Upper lobe of right lung (tissue), 1 donor: ENCODE measurements at regions not wholly inside any gene's neighbourhood (a gene's known extent, or its start where the extent isn't known, plus 50 kb on each side); places are given as distances from the start of the nearest gene placed in this dataset.

Experiments used
- ATAC-seq: fragments of 200-7000 bp; cut with Tn5 transposase; one replicate; pipeline ENCODE4 v1.9.1; 2020; ENCODE audit warnings: mild to moderate bottlenecking, moderate library complexity
- DNase-seq: peaks from one replicate; pipeline ENCODE4 v3.0.0-alpha.2; 2020
- H3K27ac ChIP-seq: fragments of 200-600 bp; one replicate; pipeline ENCODE4 v1.8.0; 2022
- H3K27me3 ChIP-seq: fragments of 200-600 bp; one replicate; pipeline ENCODE4 v1.8.0; 2022; ENCODE audit warnings: mild to moderate bottlenecking
- H3K36me3 ChIP-seq: fragments of 200-600 bp; one replicate; pipeline ENCODE4 v1.8.0; 2022
- H3K4me1 ChIP-seq: fragments of 200-600 bp; one replicate; pipeline ENCODE4 v1.8.0; 2022
- H3K4me3 ChIP-seq: fragments of 200-600 bp; one replicate; pipeline ENCODE4 v1.8.0; 2022; ENCODE audit warnings: mild to moderate bottlenecking
- H3K9me3 ChIP-seq: fragments of 200-600 bp; one replicate; pipeline ENCODE4 v1.8.0; 2022
- intact Hi-C: fragments of 100-400 bp; cut with DNase I; formaldehyde crosslinking; loops from one replicate; pipeline ENCODE4 v1.11.0; 2022
- TF ChIP-seq, protein P1 (sequence below): fragments of 200-600 bp; IDR thresholded peaks from one replicate; pipeline ENCODE4 v1.8.0; 2022; ENCODE audit warnings: antibody characterized with exemption
- donor health status: DM: no; HTN: yes; CAD: no; lungs with severe emphysema.

DNA sequence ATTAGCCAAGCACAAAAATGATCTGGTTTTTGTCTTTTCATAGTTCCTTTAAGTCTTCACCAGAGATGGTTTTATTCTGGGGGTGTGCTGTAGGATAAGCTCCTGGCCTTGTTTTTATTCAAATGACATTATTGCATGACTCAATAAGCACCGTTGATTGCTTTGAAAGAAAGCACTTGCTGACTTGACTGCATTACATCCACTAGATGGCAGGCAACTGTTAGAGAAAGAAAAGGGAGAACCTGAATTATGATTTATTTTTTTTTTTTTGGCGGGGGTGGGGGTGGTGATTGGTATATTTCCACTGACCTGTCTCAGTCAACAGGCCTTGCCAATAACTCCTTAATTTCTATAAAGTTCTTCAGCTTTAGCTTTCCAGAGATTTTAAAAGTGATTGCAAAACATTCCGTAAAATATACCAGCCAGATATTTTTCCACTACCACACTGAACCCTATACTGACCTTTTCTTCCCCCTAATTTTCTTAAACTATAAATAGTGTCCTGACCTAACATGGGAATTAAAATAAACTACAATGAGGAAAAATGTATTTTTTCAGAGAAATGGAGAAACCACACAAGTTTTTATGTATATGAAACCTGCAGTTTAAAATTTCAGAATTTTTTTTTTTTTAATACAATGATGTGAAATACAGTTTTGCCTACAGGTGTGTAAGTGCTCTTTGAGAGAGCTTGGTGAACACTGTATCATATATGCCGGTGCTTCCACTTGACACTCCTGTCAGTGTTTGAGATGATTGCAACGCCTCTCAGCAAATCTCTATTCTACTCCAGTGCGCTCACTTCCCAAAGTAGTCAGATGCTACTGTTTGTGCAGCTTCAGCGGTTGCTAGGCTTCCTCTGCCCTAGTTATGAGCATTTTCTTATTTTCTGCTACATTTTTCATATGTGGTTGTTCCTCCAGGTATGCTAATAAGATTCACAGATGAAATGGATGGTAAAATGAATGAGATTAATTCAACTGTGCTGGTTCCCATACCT is 274.3 kb downstream of the CD109 start:
- H3K27ac ChIP-seq: no peak overlapping the region
- H3K4me3 ChIP-seq: no peak overlapping the region
- intact Hi-C loops: no loop called here
- H3K27me3 ChIP-seq: no peaks in the 10 kb centered on the region
- ATAC-seq (peak; percentile 62), DNase-seq (no peak)
- TF ChIP-seq, protein P1, sequence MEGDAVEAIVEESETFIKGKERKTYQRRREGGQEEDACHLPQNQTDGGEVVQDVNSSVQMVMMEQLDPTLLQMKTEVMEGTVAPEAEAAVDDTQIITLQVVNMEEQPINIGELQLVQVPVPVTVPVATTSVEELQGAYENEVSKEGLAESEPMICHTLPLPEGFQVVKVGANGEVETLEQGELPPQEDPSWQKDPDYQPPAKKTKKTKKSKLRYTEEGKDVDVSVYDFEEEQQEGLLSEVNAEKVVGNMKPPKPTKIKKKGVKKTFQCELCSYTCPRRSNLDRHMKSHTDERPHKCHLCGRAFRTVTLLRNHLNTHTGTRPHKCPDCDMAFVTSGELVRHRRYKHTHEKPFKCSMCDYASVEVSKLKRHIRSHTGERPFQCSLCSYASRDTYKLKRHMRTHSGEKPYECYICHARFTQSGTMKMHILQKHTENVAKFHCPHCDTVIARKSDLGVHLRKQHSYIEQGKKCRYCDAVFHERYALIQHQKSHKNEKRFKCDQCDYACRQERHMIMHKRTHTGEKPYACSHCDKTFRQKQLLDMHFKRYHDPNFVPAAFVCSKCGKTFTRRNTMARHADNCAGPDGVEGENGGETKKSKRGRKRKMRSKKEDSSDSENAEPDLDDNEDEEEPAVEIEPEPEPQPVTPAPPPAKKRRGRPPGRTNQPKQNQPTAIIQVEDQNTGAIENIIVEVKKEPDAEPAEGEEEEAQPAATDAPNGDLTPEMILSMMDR: peak; percentile 45
- H3K9me3 ChIP-seq: no peaks in the 10 kb centered on the region
- H3K36me3 ChIP-seq: no peaks in the 10 kb centered on the region
- no peaks in the 10 kb centered on the region for H3K4me1 ChIP-seq

DNA sequence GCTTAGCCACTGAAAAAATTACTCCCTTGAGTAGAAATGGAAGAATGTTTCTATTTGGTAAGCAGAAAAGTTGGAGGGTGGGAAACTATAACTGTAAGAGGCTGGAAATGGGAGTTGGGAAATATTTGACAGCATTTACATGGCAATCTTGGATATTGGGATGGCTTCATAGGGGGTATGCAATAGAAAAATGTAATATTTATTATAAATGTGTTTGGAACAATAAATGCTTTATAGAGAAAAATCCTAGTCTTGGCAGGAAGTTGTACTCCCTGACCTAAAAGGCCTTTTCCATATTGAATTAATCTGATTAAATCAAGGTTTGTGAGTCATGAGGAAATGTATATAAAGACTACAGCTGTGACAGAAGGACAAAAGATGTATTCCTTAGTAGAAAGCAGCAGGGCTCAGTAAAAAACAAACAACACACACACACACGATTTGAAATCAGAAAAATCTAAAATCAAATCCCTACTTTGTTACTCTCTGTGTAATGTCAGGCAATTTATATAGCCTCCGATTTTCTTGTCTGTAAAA is 272.3 kb downstream of the CD109 start:
- no peak overlapping the region for H3K27ac ChIP-seq
- TF ChIP-seq, protein P1: no peak
- DNase-seq: no peak
- H3K27me3 ChIP-seq: peaks cover under 1% of the 10 kb centered on the region
- H3K4me1 ChIP-seq: no peaks in the 10 kb centered on the region
- H3K4me3 ChIP-seq: no peak overlapping the region
- ATAC-seq: no peak
- H3K9me3 ChIP-seq: no peaks in the 10 kb centered on the region
- no peaks in the 10 kb centered on the region for H3K36me3 ChIP-seq
- intact Hi-C loops: no loop called here

DNA sequence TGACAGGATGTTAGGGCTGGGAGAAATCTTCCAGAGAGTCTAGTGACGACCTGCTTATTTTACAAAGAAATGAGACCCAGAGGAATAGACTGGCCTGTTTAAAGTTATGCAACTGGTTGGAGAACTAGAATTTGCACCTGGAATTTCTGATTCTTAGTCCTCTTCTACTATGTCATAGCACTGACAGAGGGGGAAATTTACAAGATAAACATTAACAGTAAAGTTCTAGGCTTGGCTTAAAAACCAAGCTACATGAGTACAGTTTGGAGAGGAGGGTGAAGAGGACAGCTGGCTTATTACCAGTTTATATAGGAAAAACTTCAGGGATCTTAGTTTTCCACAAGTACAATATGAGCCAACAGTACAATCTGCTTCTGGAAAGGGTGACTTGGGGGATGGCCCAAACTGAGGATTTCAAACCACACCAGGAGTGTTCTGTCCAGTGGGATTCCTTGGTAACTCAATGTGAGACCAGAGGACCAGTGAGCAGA is 269.6 kb downstream of the CD109 start:
- Histone ChIP-seq H3K36me3 (no peaks in the 10 kb centered on the region), H3K4me3 (no peak overlapping the region), H3K27ac (no peak overlapping the region), H3K27me3 (peaks cover 9% of the 10 kb centered on the region), H3K9me3 (no peaks in the 10 kb centered on the region), H3K4me1 (no peaks in the 10 kb centered on the region)
- no peak for DNase-seq
- TF ChIP-seq, protein P1: no peak
- intact Hi-C loops: no loop called here
- no peak for ATAC-seq

DNA sequence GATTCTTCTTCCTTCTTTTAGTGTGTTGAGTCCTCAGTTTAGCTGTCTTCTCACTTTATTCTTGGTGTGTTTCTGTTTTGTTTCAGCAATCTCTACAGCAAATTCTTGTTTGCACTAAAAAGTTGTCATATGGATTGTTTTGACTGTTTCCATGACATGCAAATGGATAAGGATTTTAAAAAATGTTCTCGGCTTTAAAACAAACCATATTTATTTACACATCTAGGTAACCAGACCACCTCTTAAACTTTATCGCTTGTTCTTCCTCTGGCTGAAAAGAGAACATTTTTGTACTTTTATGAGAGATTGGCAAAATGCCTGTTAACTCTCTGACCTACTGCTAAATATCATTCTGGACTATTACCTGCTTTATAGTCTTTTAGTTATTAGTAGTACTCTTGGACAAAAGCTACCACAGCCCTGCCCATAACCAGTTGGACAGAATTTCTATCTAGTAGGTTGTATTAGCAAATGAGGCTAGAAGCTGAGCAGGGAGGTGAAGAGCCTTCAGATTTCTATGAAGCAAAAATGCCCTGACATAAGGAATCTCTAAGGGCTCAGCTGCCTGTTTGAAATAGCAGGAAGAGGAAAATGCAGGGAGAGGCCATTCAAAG is 268.3 kb downstream of the CD109 start:
- no peak overlapping the region for H3K4me3 ChIP-seq
- no peak overlapping the region for H3K27ac ChIP-seq
- TF ChIP-seq, protein P1: no peak
- intact Hi-C loops: no loop called here
- H3K36me3 ChIP-seq: no peaks in the 10 kb centered on the region
- ATAC-seq: no peak
- no peak for DNase-seq
- peaks cover 9% of the 10 kb centered on the region for H3K27me3 ChIP-seq
- H3K9me3 ChIP-seq: no peaks in the 10 kb centered on the region
- no peaks in the 10 kb centered on the region for H3K4me1 ChIP-seq

DNA sequence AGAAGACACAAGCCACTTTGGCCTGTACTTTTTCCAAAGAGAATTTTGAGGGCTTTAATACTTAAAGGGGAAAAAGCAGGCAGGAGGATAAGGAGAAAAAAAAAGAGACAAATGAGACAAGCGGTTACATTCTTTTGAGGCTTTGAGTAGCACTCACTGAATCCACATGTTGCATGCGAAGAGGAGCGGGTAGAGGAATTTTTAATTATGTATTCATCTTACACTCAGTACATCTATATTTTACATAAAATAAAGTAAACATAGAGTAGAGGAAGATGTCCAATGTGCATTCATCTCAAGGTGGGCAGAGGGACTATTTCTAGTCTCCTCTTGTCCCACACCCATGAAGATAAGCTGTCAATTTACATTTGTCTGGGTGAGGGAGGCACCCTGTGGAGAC is 266.9 kb downstream of the CD109 start:
- peaks cover 9% of the 10 kb centered on the region for H3K27me3 ChIP-seq
- H3K9me3 ChIP-seq: no peaks in the 10 kb centered on the region
- no peaks in the 10 kb centered on the region for H3K4me1 ChIP-seq
- H3K27ac ChIP-seq: no peak overlapping the region
- ATAC-seq (no peak), DNase-seq (no peak)
- H3K36me3 ChIP-seq: no peaks in the 10 kb centered on the region
- intact Hi-C loops: no loop called here
- H3K4me3 ChIP-seq: no peak overlapping the region
- TF ChIP-seq, protein P1: no peak
